HCT116 (cell line): ENCODE measurements at regions not wholly inside any gene's neighbourhood (a gene's known extent, or its start where the extent isn't known, plus 50 kb on each side); places are given as distances from the start of the nearest gene placed in this dataset.

Experiments
- ATAC-seq: fragments of 200-7000 bp; cut with Tn5 transposase; 2 replicates; pipeline ENCODE4 v1.9.1; 2020; ENCODE audit warnings: mild to moderate bottlenecking, moderate library complexity
- BruUV-seq: library from RNA; stranded (reverse); fragments of 400-500 nt; replicated peaks from 2 replicates; lab custom pipeline; 2021; lab: Mats Ljungman, UMichigan
- CTCF ChIA-PET: fragments of 300-600 bp; sonication (Branson Sonifier 250); formaldehyde crosslinking; loops from one replicate; lab custom pipeline; 2021; ENCODE audit warnings: antibody characterized with exemption; lab: Charles Lee
- POLR2A ChIA-PET: fragments of 300-600, 350-600 bp; sonication (Branson Sonifier 250); formaldehyde crosslinking; loops from one replicate; lab custom pipeline; 2021; ENCODE audit warnings: antibody characterized with exemption; lab: Charles Lee
- RAD21 ChIA-PET, 2 experiments: fragments of 300-600 bp; sonication (Branson Sonifier 250); formaldehyde crosslinking; loops; one replicate each; lab custom pipeline; 2023; ENCODE audit warnings: low total read pairs in 2 of 2; ENCODE audit not compliant: uncharacterized antibody in 2 of 2, unreplicated experiment in 2 of 2, low non-redundant PET in 1 of 2; lab: Charles Lee
- DNase-seq: peaks from one replicate; pipeline ENCODE4 v3.0.0-alpha.2; 2010; ENCODE audit warnings: low read depth, low spot score
- H2AFZ ChIP-seq: fragments of 200-600 bp; shearing (Covaris generic), sonication (generic); 2 replicates; pipeline ENCODE4 v1.6.1; 2017; ENCODE audit warnings: low read depth, mixed run types, mixed read lengths, antibody characterized with exemption, low read length; ENCODE audit not compliant: poor library complexity, severe bottlenecking
- H3K27ac ChIP-seq: 2 replicates; pipeline ENCODE4 v1.5.1; 2012; ENCODE audit warnings: low read depth, low read length
- H3K27me3 ChIP-seq: fragments of 200-600 bp; sonication (generic); 2 replicates; pipeline ENCODE4 v1.6.1; 2016; ENCODE audit warnings: mixed run types, low read length, mixed read lengths; ENCODE audit not compliant: insufficient read depth
- H3K36me3 ChIP-seq, 2 experiments: fragments of 200-500 bp in 1 of 2; fragments of 200-600 bp in 1 of 2; sonication (Bioruptor generic) in 1 of 2; sonication (generic) in 1 of 2; 2 replicates each; pipeline versions ENCODE4 v1.5.1 to v1.6.1; 2014 to 2016; ENCODE audit warnings: low read length in 2 of 2, inconsistent platforms in 1 of 2, mixed read lengths in 1 of 2, mixed run types in 1 of 2; ENCODE audit not compliant: insufficient read depth in 2 of 2, control insufficient read depth in 1 of 2
- H3K4me1 ChIP-seq, 2 experiments: fragments of 200-600 bp in 1 of 2; sonication (generic) in 1 of 2; 2 replicates each; pipeline versions ENCODE4 v1.5.1 to v1.6.1; 2012 to 2017; ENCODE audit warnings: low read length in 2 of 2, inconsistent platforms in 1 of 2, mild to moderate bottlenecking in 1 of 2, mixed read lengths in 1 of 2, mixed run types in 1 of 2, moderate library complexity in 1 of 2; ENCODE audit not compliant: insufficient read depth in 2 of 2, control insufficient read depth in 1 of 2
- H3K4me2 ChIP-seq: fragments of 200-600 bp; sonication (generic); 2 replicates; pipeline ENCODE4 v1.6.1; 2017; ENCODE audit warnings: mixed run types, low read length, mixed read lengths
- H3K4me3 ChIP-seq, 2 experiments: fragments of 200-600 bp in 1 of 2; sonication (generic) in 1 of 2; replicated peaks in 1 of 2; 2 replicates each; pipeline ENCODE4 v1.5.1; 2011 to 2016; ENCODE audit warnings: low read length in 2 of 2, control low read depth in 1 of 2, low read depth in 1 of 2, mild to moderate bottlenecking in 1 of 2, mixed read lengths in 1 of 2, mixed run types in 1 of 2
- H3K79me2 ChIP-seq: fragments of 200-600 bp; sonication (generic); 2 replicates; pipeline ENCODE4 v1.6.1; 2017; ENCODE audit warnings: mild to moderate bottlenecking, mixed run types, low read length, moderate library complexity, mixed read lengths; ENCODE audit not compliant: insufficient read depth
- H3K9ac ChIP-seq: fragments of 200-600 bp; sonication (generic); 2 replicates; pipeline ENCODE4 v1.6.1; 2016; ENCODE audit warnings: low read length, mixed read lengths
- H3K9me2 ChIP-seq: fragments of 200-600 bp; sonication (generic), shearing (Covaris generic); 2 replicates; pipeline ENCODE4 v1.6.1; 2017; ENCODE audit warnings: mixed run types, mild to moderate bottlenecking, moderate library complexity; ENCODE audit not compliant: insufficient read depth
- H3K9me3 ChIP-seq, 2 experiments: fragments of 200-500 bp in 1 of 2; fragments of 200-600 bp in 1 of 2; sonication (Bioruptor generic) in 1 of 2; sonication (generic) in 1 of 2; 2 replicates each; pipeline ENCODE4 v1.6.1; 2014 to 2017; ENCODE audit warnings: low read length in 2 of 2, mixed read lengths in 2 of 2, inconsistent platforms in 1 of 2, low read depth in 1 of 2, mild to moderate bottlenecking in 1 of 2, mixed run types in 1 of 2, moderate library complexity in 1 of 2; ENCODE audit not compliant: control insufficient read depth in 1 of 2, insufficient read depth in 1 of 2
- H4K20me1 ChIP-seq: fragments of 200-600 bp; sonication (generic), shearing (Covaris generic); 2 replicates; pipeline ENCODE4 v1.6.1; 2017; ENCODE audit warnings: mixed run types, mild to moderate bottlenecking, moderate library complexity; ENCODE audit not compliant: insufficient read depth
- CEBPB ChIP-seq: IDR thresholded peaks from 2 replicates; pipeline ENCODE4 v1.6.1; 2012; ENCODE audit warnings: low read depth
- CTCF ChIP-seq, 3 experiments: fragments of 200-600 bp in 1 of 3; sonication (generic) in 1 of 3; IDR thresholded peaks in 2 of 3; conservative IDR thresholded peaks in 1 of 3; 2 replicates each; pipeline ENCODE4 v1.5.1; 2012 to 2017; ENCODE audit warnings: low read depth in 2 of 3, low read length in 2 of 3, antibody characterized with exemption in 1 of 3, borderline replicate concordance in 1 of 3, control low read depth in 1 of 3, mild to moderate bottlenecking in 1 of 3, mixed read lengths in 1 of 3, mixed run types in 1 of 3, moderate library complexity in 1 of 3; ENCODE audit not compliant: insufficient read depth in 1 of 3
- ELF1 ChIP-seq: IDR thresholded peaks from 2 replicates; pipeline ENCODE4 v1.6.1; 2012; ENCODE audit warnings: low read depth, borderline replicate concordance
- EZH2 ChIP-seq: fragments of 200-600 bp; sonication (generic); IDR thresholded peaks from 2 replicates; pipeline ENCODE4 v1.6.1; 2017; ENCODE audit warnings: antibody characterized with exemption, mixed run types
- EZH2phosphoT487 ChIP-seq: fragments of 200-600 bp; IDR thresholded peaks from 2 replicates; pipeline ENCODE4 v1.6.1; 2018; ENCODE audit warnings: antibody characterized with exemption, borderline replicate concordance
- JUND ChIP-seq: IDR thresholded peaks from 2 replicates; pipeline ENCODE4 v1.6.1; 2012
- MAX ChIP-seq: IDR thresholded peaks from 2 replicates; pipeline ENCODE4 v1.6.1; 2012
- POLR2AphosphoS5 ChIP-seq: IDR thresholded peaks from 2 replicates; pipeline ENCODE4 v1.6.1; 2011; ENCODE audit warnings: mild to moderate bottlenecking, low read depth, low read length, moderate library complexity
- RAD21 ChIP-seq: IDR thresholded peaks from 2 replicates; pipeline ENCODE4 v1.6.1; 2012; ENCODE audit warnings: low read depth, mild to moderate bottlenecking
- REST ChIP-seq: IDR thresholded peaks from 2 replicates; pipeline ENCODE4 v1.6.1; 2012; ENCODE audit warnings: low read depth
- SP1 ChIP-seq: IDR thresholded peaks from 2 replicates; pipeline ENCODE4 v1.6.1; 2012; ENCODE audit warnings: low read depth
- intact Hi-C: fragments of 100-400 bp; cut with micrococcal nuclease; formaldehyde crosslinking; loops from 2 replicates; pipeline ENCODE4 v1.10.0; 2022

- no peak overlapping the region for H3K9ac ChIP-seq
- H3K4me2 ChIP-seq: no peak overlapping the region
- no peaks in the 10 kb centered on the region for H3K36me3 ChIP-seq
- ChIA-PET POLR2A (no interaction called here), RAD21 (no interaction called here), CTCF (no interaction called here)
- no peak overlapping the region for H3K27ac ChIP-seq
- H3K27me3 ChIP-seq: no peaks in the 10 kb centered on the region
- no TSS peak for BruUV-seq
- peaks cover 1 to 17% of the 10 kb centered on the region in 2 experiments; a peak in 3 of 4 replicates for H3K4me1 ChIP-seq
- H2AFZ ChIP-seq: no peak overlapping the region
- H3K4me3 ChIP-seq: no peak overlapping the region
- no peaks in the 10 kb centered on the region for H3K79me2 ChIP-seq
- intact Hi-C loops: no loop called here
- no peak for ATAC-seq
- no peaks in the 10 kb centered on the region for H3K9me2 ChIP-seq
- DNase-seq: no peak
- no peaks in the 10 kb centered on the region for H4K20me1 ChIP-seq
- no peaks in the 10 kb centered on the region for H3K9me3 ChIP-seq
- TF ChIP-seq CEBPB (no peak), MAX (no peak), EZH2 (no peak), POLR2AphosphoS5 (no peak), CTCF (IDR thresholded peaks at IDR 0.05 in 2 of 3, conservative IDR thresholded peaks at IDR 0.05 in 1 of 3; ENCODE audit: borderline replicate concordance in 1 of 3, insufficient read depth in 1 of 3, low read depth in 2 of 3, low read length in 2 of 3) (no peak), JUND (no peak), SP1 (no peak), ELF1 (no peak), RAD21 (no peak), EZH2phosphoT487 (no peak), REST (no peak)
Measured at GRCh38 chr3:13223574-13224237, 150.5 kb upstream of the IQSEC1 start.
